ENCODE measurements at regions not wholly inside any gene's neighbourhood (a gene's known extent, or its start where the extent isn't known, plus 50 kb on each side); places are given as distances from the start of the nearest gene placed in this dataset.
"Not testable (repeated sequence)": the region's sequence is repeated elsewhere in the genome, so short reads cannot be mapped to it uniquely, and the experiment has no call there.

- no peak for DNase-seq (ENCODE audit: low spot score)
Observed at GRCh38 chr11:98710026-98710425, 310.7 kb upstream of the CNTN5 start.

- no peak for DNase-seq (ENCODE audit: low spot score)
Observed at GRCh38 chr11:98710986-98711385, 309.8 kb upstream of the CNTN5 start.

- no peak for DNase-seq (ENCODE audit: low spot score)
Observed at GRCh38 chr11:98720951-98721350, 299.8 kb upstream of the CNTN5 start.

- DNase-seq (ENCODE audit: low spot score), result no peak
Observed at GRCh38 chr11:98725471-98725870, 295.3 kb upstream of the CNTN5 start.

- no peak for DNase-seq (ENCODE audit: low spot score)
Observed at GRCh38 chr11:98728421-98728820, 292.3 kb upstream of the CNTN5 start.

- no peak for DNase-seq (ENCODE audit: low spot score)
Observed at GRCh38 chr11:98729118-98729517, 291.6 kb upstream of the CNTN5 start.

GRCh38 chr11:98732947-98733346 is 287.8 kb upstream of the CNTN5 start:
- no peak for DNase-seq (ENCODE audit: low spot score)

GRCh38 chr11:98733378-98733777 is 287.4 kb upstream of the CNTN5 start:
- not testable (repeated sequence) for DNase-seq (ENCODE audit: low spot score)

GRCh38 chr11:98734686-98735085 is 286.1 kb upstream of the CNTN5 start:
- DNase-seq (ENCODE audit: low spot score), result no peak

- DNase-seq (ENCODE audit: low spot score), result no peak
Observed at GRCh38 chr11:98736833-98737232, 283.9 kb upstream of the CNTN5 start.

GRCh38 chr11:98740321-98740720 is 280.4 kb upstream of the CNTN5 start:
- no peak for DNase-seq (ENCODE audit: low spot score)

- DNase-seq (ENCODE audit: low spot score), result not testable (repeated sequence)
Observed at GRCh38 chr11:98763446-98763845, 257.3 kb upstream of the CNTN5 start.

- no peak for DNase-seq (ENCODE audit: low spot score)
Observed at GRCh38 chr11:98766903-98767302, 253.8 kb upstream of the CNTN5 start.

GRCh38 chr11:98770046-98770445 is 250.7 kb upstream of the CNTN5 start:
- not testable (repeated sequence) for DNase-seq (ENCODE audit: low spot score)

- no peak for DNase-seq (ENCODE audit: low spot score)
Observed at GRCh38 chr11:98771791-98772190, 249.0 kb upstream of the CNTN5 start.

GRCh38 chr11:98772893-98773292 is 247.9 kb upstream of the CNTN5 start:
- DNase-seq (ENCODE audit: low spot score), result no peak

GRCh38 chr11:98793276-98793675 is 227.5 kb upstream of the CNTN5 start:
- no peak for DNase-seq (ENCODE audit: low spot score)

- DNase-seq (ENCODE audit: low spot score), result no peak
Observed at GRCh38 chr11:98798333-98798732, 222.4 kb upstream of the CNTN5 start.

- DNase-seq (ENCODE audit: low spot score), result no peak
Observed at GRCh38 chr11:98800696-98801095, 220.1 kb upstream of the CNTN5 start.

GRCh38 chr11:98828986-98829708 is 191.6 kb upstream of the CNTN5 start:
- no peak for DNase-seq (ENCODE audit: low spot score)

GRCh38 chr11:98829971-98830370 is 190.8 kb upstream of the CNTN5 start:
- no peak for DNase-seq (ENCODE audit: low spot score)

GRCh38 chr11:98834776-98835175 is 186.0 kb upstream of the CNTN5 start:
- DNase-seq (ENCODE audit: low spot score), result no peak

- no peak for DNase-seq (ENCODE audit: low spot score)
Observed at GRCh38 chr11:98835335-98835734, 185.4 kb upstream of the CNTN5 start.

- no peak for DNase-seq (ENCODE audit: low spot score)
Observed at GRCh38 chr11:98836156-98836555, 184.6 kb upstream of the CNTN5 start.

Data from HuH-7 (cell line).